ENCODE measurements at regions not wholly inside any gene's neighbourhood (a gene's known extent, or its start where the extent isn't known, plus 50 kb on each side); places are given as distances from the start of the nearest gene placed in this dataset.
"Not testable (repeated sequence)": the region's sequence is repeated elsewhere in the genome, so short reads cannot be mapped to it uniquely, and the experiment has no call there.

GRCh38 chr17:27090450-27091042 lies 203.4 kb upstream of the WSB1 start:
- DNase-seq (ENCODE audit: low read depth in 1 of 2, low spot score in 1 of 2) = not testable (repeated sequence)

GRCh38 chr17:27091043-27091497 lies 202.8 kb upstream of the WSB1 start:
- DNase-seq (ENCODE audit: low read depth in 1 of 2, low spot score in 1 of 2) = no peak

- not testable (repeated sequence) for DNase-seq (ENCODE audit: low read depth in 1 of 2, low spot score in 1 of 2)
Measured at GRCh38 chr17:27094179-27094578, 199.7 kb upstream of the WSB1 start.

GRCh38 chr17:27095821-27096220 lies 198.1 kb upstream of the WSB1 start:
- DNase-seq (ENCODE audit: low read depth in 1 of 2, low spot score in 1 of 2) = not testable (repeated sequence)

- DNase-seq (ENCODE audit: low read depth in 1 of 2, low spot score in 1 of 2) = not testable (repeated sequence)
Measured at GRCh38 chr17:27099266-27099665, 194.6 kb upstream of the WSB1 start.

GRCh38 chr17:27104605-27105221 lies 189.2 kb upstream of the WSB1 start:
- DNase-seq (ENCODE audit: low read depth in 1 of 2, low spot score in 1 of 2) = not testable (repeated sequence)

- DNase-seq (ENCODE audit: low read depth in 1 of 2, low spot score in 1 of 2) = no peak
Measured at GRCh38 chr17:27105636-27106035, 188.3 kb upstream of the WSB1 start.

- DNase-seq (ENCODE audit: low read depth in 1 of 2, low spot score in 1 of 2) = no peak
Measured at GRCh38 chr17:27106347-27106981, 187.4 kb upstream of the WSB1 start.

- no peak for DNase-seq (ENCODE audit: low read depth in 1 of 2, low spot score in 1 of 2)
Measured at GRCh38 chr17:27106982-27107360, 186.9 kb upstream of the WSB1 start.

GRCh38 chr17:27107386-27108328 lies 186.3 kb upstream of the WSB1 start:
- DNase-seq (ENCODE audit: low read depth in 1 of 2, low spot score in 1 of 2) = not testable (repeated sequence)

- no peak for DNase-seq (ENCODE audit: low read depth in 1 of 2, low spot score in 1 of 2)
Measured at GRCh38 chr17:27109346-27109745, 184.6 kb upstream of the WSB1 start.

- no peak for DNase-seq (ENCODE audit: low read depth in 1 of 2, low spot score in 1 of 2)
Measured at GRCh38 chr17:27153005-27153404, 140.9 kb upstream of the WSB1 start.

GRCh38 chr17:27155866-27156265 lies 138.0 kb upstream of the WSB1 start:
- no peak for DNase-seq (ENCODE audit: low read depth in 1 of 2, low spot score in 1 of 2)

GRCh38 chr17:27157297-27157696 lies 136.6 kb upstream of the WSB1 start:
- DNase-seq (ENCODE audit: low read depth in 1 of 2, low spot score in 1 of 2) = no peak

- DNase-seq (ENCODE audit: low read depth in 1 of 2, low spot score in 1 of 2) = no peak
Measured at GRCh38 chr17:27157898-27158297, 136.0 kb upstream of the WSB1 start.

GRCh38 chr17:27158382-27158781 lies 135.5 kb upstream of the WSB1 start:
- DNase-seq (ENCODE audit: low read depth in 1 of 2, low spot score in 1 of 2) = no peak

- no peak for DNase-seq (ENCODE audit: low read depth in 1 of 2, low spot score in 1 of 2)
Measured at GRCh38 chr17:27180322-27180721, 113.6 kb upstream of the WSB1 start.

- not testable (repeated sequence) for DNase-seq (ENCODE audit: low read depth in 1 of 2, low spot score in 1 of 2)
Measured at GRCh38 chr17:27181379-27181925, 112.5 kb upstream of the WSB1 start.

- no peak for DNase-seq (ENCODE audit: low read depth in 1 of 2, low spot score in 1 of 2)
Measured at GRCh38 chr17:27181935-27182334, 112.0 kb upstream of the WSB1 start.

GRCh38 chr17:27197505-27197904 lies 96.4 kb upstream of the WSB1 start:
- DNase-seq (ENCODE audit: low read depth in 1 of 2, low spot score in 1 of 2) = not testable (repeated sequence)

GRCh38 chr17:27199948-27200347 lies 94.0 kb upstream of the WSB1 start:
- DNase-seq (ENCODE audit: low read depth in 1 of 2, low spot score in 1 of 2) = no peak

All from activated T-helper 1 cell treated with anti-CD3 and anti-CD28 coated beads, Interleukin-2, amount 50 U/mL, for 16 hours (primary cell).